ENCODE measurements at regions not wholly inside any gene's neighbourhood (a gene's known extent, or its start where the extent isn't known, plus 50 kb on each side); places are given as distances from the start of the nearest gene placed in this dataset.

GRCh38 chr12:103182299-103182698, 224.8 kb downstream of the ASCL1 start:
- ChIA-PET POLR2A (no interaction called here), CTCF (no interaction called here)
- Histone ChIP-seq H3K36me3 (ENCODE audit: control insufficient read depth, insufficient read depth, low read length) (no peaks in the 10 kb centered on the region), H3K27me3 (ENCODE audit: control insufficient read depth, insufficient read depth, low read length) (no peaks in the 10 kb centered on the region), H3K4me3 (ENCODE audit: low read depth, low read length) (no peak overlapping the region)
- no peak for DNase-seq (ENCODE audit: low read depth)
- no peak for TF ChIP-seq CTCF (IDR thresholded peaks at IDR 0.05; ENCODE audit: insufficient read depth, low read depth, low read length)

- Histone ChIP-seq H3K4me3 (ENCODE audit: low read depth, low read length) (no peak overlapping the region), H3K27me3 (ENCODE audit: control insufficient read depth, insufficient read depth, low read length) (no peaks in the 10 kb centered on the region), H3K36me3 (ENCODE audit: control insufficient read depth, insufficient read depth, low read length) (no peaks in the 10 kb centered on the region)
- ChIA-PET CTCF (no interaction called here), POLR2A (no interaction called here)
- no peak for TF ChIP-seq CTCF (IDR thresholded peaks at IDR 0.05; ENCODE audit: insufficient read depth, low read depth, low read length)
- no peak for DNase-seq (ENCODE audit: low read depth)
Observed at GRCh38 chr12:103196467-103196866, 239.0 kb downstream of the ASCL1 start.

- no peak for TF ChIP-seq CTCF (IDR thresholded peaks at IDR 0.05; ENCODE audit: insufficient read depth, low read depth, low read length)
- no peaks in the 10 kb centered on the region for H3K27me3 ChIP-seq (ENCODE audit: control insufficient read depth, insufficient read depth, low read length)
- POLR2A ChIA-PET: no interaction called here
- no peak overlapping the region for H3K4me3 ChIP-seq (ENCODE audit: low read depth, low read length)
- H3K36me3 ChIP-seq (ENCODE audit: control insufficient read depth, insufficient read depth, low read length): no peaks in the 10 kb centered on the region
- CTCF ChIA-PET: no interaction called here
- no peak for DNase-seq (ENCODE audit: low read depth)
Observed at GRCh38 chr12:103197725-103198388, 240.4 kb downstream of the ASCL1 start.

GRCh38 chr12:103198499-103198898, 241.0 kb downstream of the ASCL1 start:
- POLR2A ChIA-PET: no interaction called here
- TF ChIP-seq CTCF (IDR thresholded peaks at IDR 0.05; ENCODE audit: insufficient read depth, low read depth, low read length): no peak
- DNase-seq (ENCODE audit: low read depth): no peak
- no peak overlapping the region for H3K4me3 ChIP-seq (ENCODE audit: low read depth, low read length)
- no peaks in the 10 kb centered on the region for H3K36me3 ChIP-seq (ENCODE audit: control insufficient read depth, insufficient read depth, low read length)
- CTCF ChIA-PET: no interaction called here
- H3K27me3 ChIP-seq (ENCODE audit: control insufficient read depth, insufficient read depth, low read length): no peaks in the 10 kb centered on the region

- TF ChIP-seq CTCF (IDR thresholded peaks at IDR 0.05; ENCODE audit: insufficient read depth, low read depth, low read length): no peak
- no peak for DNase-seq (ENCODE audit: low read depth)
- POLR2A ChIA-PET: no interaction called here
- Histone ChIP-seq H3K4me3 (ENCODE audit: low read depth, low read length) (no peak overlapping the region), H3K36me3 (ENCODE audit: control insufficient read depth, insufficient read depth, low read length) (no peaks in the 10 kb centered on the region), H3K27me3 (ENCODE audit: control insufficient read depth, insufficient read depth, low read length) (no peaks in the 10 kb centered on the region)
- CTCF ChIA-PET: no interaction called here
Observed at GRCh38 chr12:103205906-103206305, 248.4 kb downstream of the ASCL1 start.

All from BJ (cell line).